ENCODE measurements at regions not wholly inside any gene's neighbourhood (a gene's known extent, or its start where the extent isn't known, plus 50 kb on each side); places are given as distances from the start of the nearest gene placed in this dataset.

GRCh38 chr2:2669316-2669715 is 338.2 kb upstream of the MYT1L start:
- no peak for TF ChIP-seq POLR2AphosphoS5 (IDR thresholded peaks at IDR 0.05)
- TF ChIP-seq EP300 (IDR thresholded peaks at IDR 0.05; ENCODE audit: low read depth), result no peak
